Endodermal cell (in vitro differentiated cells): ENCODE measurements at regions not wholly inside any gene's neighbourhood (a gene's known extent, or its start where the extent isn't known, plus 50 kb on each side); places are given as distances from the start of the nearest gene placed in this dataset.

Experiments
- DNase-seq: peaks from one replicate; pipeline ENCODE4 v3.0.0-alpha.2; 2017
- H3K27ac ChIP-seq: 2 replicates; pipeline ENCODE4 v1.5.1; 2013; ENCODE audit warnings: mild to moderate bottlenecking, low read depth, low read length, moderate library complexity
- H3K27me3 ChIP-seq: 2 replicates; pipeline ENCODE4 v1.6.1; 2013; ENCODE audit warnings: mild to moderate bottlenecking, low read length, moderate library complexity; ENCODE audit not compliant: insufficient read depth, control insufficient read depth, poor library complexity, severe bottlenecking
- H3K36me3 ChIP-seq: 2 replicates; pipeline ENCODE4 v1.7.0; 2013; ENCODE audit warnings: mild to moderate bottlenecking, low read length, moderate library complexity; ENCODE audit not compliant: control insufficient read depth, insufficient read depth
- H3K4me1 ChIP-seq: one replicate; pipeline ENCODE4 v1.7.0; 2013; ENCODE audit warnings: low read length; ENCODE audit not compliant: control insufficient read depth, insufficient read depth
- H3K4me3 ChIP-seq: 2 replicates; pipeline ENCODE4 v1.5.1; 2013; ENCODE audit warnings: mild to moderate bottlenecking, low read length, moderate library complexity
- H3K9ac ChIP-seq: 2 replicates; pipeline ENCODE4 v1.6.1; 2013; ENCODE audit warnings: mild to moderate bottlenecking, low read length, moderate library complexity; ENCODE audit not compliant: poor library complexity, severe bottlenecking; ENCODE audit errors: extremely low read depth
- H3K9me3 ChIP-seq: 2 replicates; pipeline ENCODE4 v1.6.1; 2013; ENCODE audit warnings: mild to moderate bottlenecking, low read length, moderate library complexity; ENCODE audit not compliant: control insufficient read depth
- H3K27ac Mint-ChIP-seq: 2 replicates; pipeline ENCODE4 v1.8.0; 2020; ENCODE audit warnings: mixed read lengths
- H3K27me3 Mint-ChIP-seq: 2 replicates; pipeline ENCODE4 v1.8.0; 2021; ENCODE audit warnings: mild to moderate bottlenecking, mixed read lengths; ENCODE audit not compliant: insufficient read depth
- H3K36me3 Mint-ChIP-seq: 2 replicates; pipeline ENCODE4 v1.8.0; 2020; ENCODE audit warnings: low read depth, mixed read lengths
- H3K4me1 Mint-ChIP-seq: 2 replicates; pipeline ENCODE4 v1.8.0; 2020; ENCODE audit warnings: mixed read lengths
- H3K4me3 Mint-ChIP-seq: 2 replicates; pipeline ENCODE4 v1.8.0; 2020; ENCODE audit warnings: mild to moderate bottlenecking, moderate library complexity, mixed read lengths
- H3K9me3 Mint-ChIP-seq: 2 replicates; pipeline ENCODE4 v1.8.0; 2020; ENCODE audit warnings: mild to moderate bottlenecking, mixed read lengths
- CTCF ChIP-seq: fragments of 200-600 bp; sonication (generic); conservative IDR thresholded peaks from 2 replicates; pipeline ENCODE4 v1.5.0; 2021; ENCODE audit warnings: antibody characterized with exemption, mild to moderate bottlenecking
- WGBS, 2 experiments: methylation state at CpG; one replicate each; pipeline versions ENCODE4 v1.1.5 to v1.1.7; 2013; ENCODE audit warnings: missing lambda C conversion rate in 2 of 2, mixed read lengths in 1 of 2; ENCODE audit not compliant: insufficient coverage in 1 of 2, insufficient read length in 1 of 2; 5-methylcytosine and 5-hydroxymethylcytosine counted together

DNA sequence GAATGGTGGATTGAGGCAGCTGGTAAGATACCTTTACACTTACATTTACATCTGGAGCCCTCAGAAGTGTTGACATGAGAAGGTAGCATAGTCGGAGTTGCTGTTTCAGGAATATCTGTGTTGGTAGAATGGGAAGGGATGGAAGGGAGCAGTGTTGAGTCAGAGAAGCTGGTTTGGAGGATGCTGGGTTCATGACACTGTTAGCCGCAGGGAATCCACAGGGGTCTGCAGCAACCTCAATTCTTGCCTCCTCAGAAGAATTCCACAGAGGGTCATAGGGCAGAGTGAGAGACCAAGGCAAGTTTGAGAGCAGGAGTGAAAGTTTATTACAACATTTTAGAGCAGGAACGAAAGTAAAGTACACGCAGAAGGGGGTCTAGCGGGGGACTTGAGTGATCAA, 536.8 kb downstream of the QKI start:
- Histone ChIP-seq H3K4me3 (no peak overlapping the region), H3K9me3 (no peaks in the 10 kb centered on the region), H3K4me1 (no peaks in the 10 kb centered on the region), H3K36me3 (no peaks in the 10 kb centered on the region), H3K27me3 (no peaks in the 10 kb centered on the region), H3K27ac (no peak overlapping the region), H3K9ac (no peak overlapping the region)
- TF ChIP-seq CTCF: no peak
- Mint-ChIP-seq H3K27me3 (peaks cover 3% of the 10 kb centered on the region), H3K9me3 (no peaks in the 10 kb centered on the region), H3K36me3 (no peaks in the 10 kb centered on the region), H3K4me3 (no peak overlapping the region), H3K4me1 (peaks cover 2% of the 10 kb centered on the region), H3K27ac (no peak overlapping the region)
- 84 to 89% methylated on average over 3 to 5 of the region's 5 CpGs for WGBS, 2 experiments
- no peak for DNase-seq

GRCh38 chr6:163950159-163950558, 535.6 kb downstream of the QKI start:
- TF ChIP-seq CTCF: no peak
- Histone ChIP-seq H3K9me3 (no peaks in the 10 kb centered on the region), H3K27ac (no peak overlapping the region), H3K36me3 (no peaks in the 10 kb centered on the region), H3K4me3 (no peak overlapping the region), H3K9ac (no peak overlapping the region), H3K27me3 (no peaks in the 10 kb centered on the region), H3K4me1 (no peaks in the 10 kb centered on the region)
- H3K27ac Mint-ChIP-seq: no peak overlapping the region
- no peak for DNase-seq
- H3K4me1 Mint-ChIP-seq: peaks cover 2% of the 10 kb centered on the region
- WGBS, 2 experiments: 91 to 93% methylated on average over 3 of the region's 3 CpGs
- no peak overlapping the region for H3K4me3 Mint-ChIP-seq
- no peaks in the 10 kb centered on the region for H3K9me3 Mint-ChIP-seq
- no peaks in the 10 kb centered on the region for H3K36me3 Mint-ChIP-seq
- peaks cover 5% of the 10 kb centered on the region for H3K27me3 Mint-ChIP-seq

GRCh38 chr6:163949431-163949830, 534.9 kb downstream of the QKI start:
- no peak overlapping the region for H3K27ac Mint-ChIP-seq
- no peak for DNase-seq
- H3K4me3 Mint-ChIP-seq: no peak overlapping the region
- H3K36me3 Mint-ChIP-seq: no peaks in the 10 kb centered on the region
- H3K4me1 ChIP-seq: no peaks in the 10 kb centered on the region
- H3K9me3 ChIP-seq: no peaks in the 10 kb centered on the region
- no peaks in the 10 kb centered on the region for H3K27me3 ChIP-seq
- TF ChIP-seq CTCF: no peak
- no peaks in the 10 kb centered on the region for H3K36me3 ChIP-seq
- no peaks in the 10 kb centered on the region for H3K9me3 Mint-ChIP-seq
- H3K27me3 Mint-ChIP-seq: peaks cover 8% of the 10 kb centered on the region
- H3K4me3 ChIP-seq: no peak overlapping the region
- 71 to 93% methylated on average over 1 to 4 of the region's 4 CpGs for WGBS, 2 experiments
- no peak overlapping the region for H3K27ac ChIP-seq
- H3K4me1 Mint-ChIP-seq: peaks cover 7% of the 10 kb centered on the region
- H3K9ac ChIP-seq: no peak overlapping the region
